NT2/D1 (cell line): ENCODE measurements at regions not wholly inside any gene's neighbourhood (a gene's known extent, or its start where the extent isn't known, plus 50 kb on each side); places are given as distances from the start of the nearest gene placed in this dataset.

Experiments used
- DNase-seq: peaks from one replicate; pipeline ENCODE4 v3.0.0-alpha.2; 2011; ENCODE audit warnings: low read depth, low spot score
- H3K27me3 ChIP-seq: 2 replicates; pipeline ENCODE4 v1.6.0; 2011; ENCODE audit warnings: mild to moderate bottlenecking; ENCODE audit not compliant: insufficient read length, insufficient read depth
- H3K36me3 ChIP-seq: 2 replicates; pipeline ENCODE4 v1.6.1; 2011; ENCODE audit warnings: mild to moderate bottlenecking, low read length, mixed read lengths; ENCODE audit not compliant: insufficient read depth, insufficient read length
- H3K4me1 ChIP-seq: 2 replicates; pipeline ENCODE4 v1.5.1; 2011; ENCODE audit not compliant: insufficient read depth, insufficient read length
- H3K4me3 ChIP-seq: 2 replicates; pipeline ENCODE4 v1.5.1; 2011; ENCODE audit warnings: low read depth; ENCODE audit not compliant: insufficient read length
- H3K9ac ChIP-seq: 2 replicates; pipeline ENCODE4 v1.6.0; 2011; ENCODE audit warnings: low read depth; ENCODE audit not compliant: insufficient read length
- H3K9me3 ChIP-seq: 2 replicates; pipeline ENCODE4 v1.5.1; 2011; ENCODE audit warnings: mild to moderate bottlenecking, low read length; ENCODE audit not compliant: insufficient read depth
- SUZ12 ChIP-seq: IDR thresholded peaks from 2 replicates; pipeline ENCODE4 v1.6.1; 2011; ENCODE audit not compliant: insufficient read length, insufficient read depth; ENCODE audit errors: extremely low read depth
- YY1 ChIP-seq: IDR thresholded peaks from 2 replicates; pipeline ENCODE4 v1.6.1; 2011; ENCODE audit not compliant: insufficient read length, insufficient read depth
- ZNF274 ChIP-seq: IDR thresholded peaks from 2 replicates; pipeline ENCODE4 v1.6.1; 2011; ENCODE audit warnings: mild to moderate bottlenecking, low read depth, low read length

DNA sequence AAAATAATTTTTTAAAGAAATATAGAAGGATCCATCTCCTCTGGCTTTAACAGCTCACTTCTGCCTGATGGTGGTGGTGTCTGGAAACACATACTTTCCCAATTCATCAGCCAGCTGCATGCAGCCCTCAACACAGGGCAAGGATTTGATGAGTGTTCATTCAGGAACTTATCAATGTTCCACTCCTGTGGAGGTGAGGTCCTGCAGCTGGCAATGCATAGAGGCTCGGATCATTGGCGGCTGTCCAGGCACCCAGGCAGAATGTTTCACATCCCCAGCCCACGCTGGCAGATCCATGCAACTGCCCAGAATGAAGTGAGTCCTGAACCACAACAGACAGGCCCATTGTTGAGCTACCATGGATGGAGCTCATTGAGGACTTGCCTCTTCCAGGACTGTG is 55.2 kb upstream of the KCNMA1 start:
- Histone ChIP-seq H3K4me1 (no peaks in the 10 kb centered on the region), H3K9ac (no peak overlapping the region), H3K27me3 (peaks cover 48% of the 10 kb centered on the region), H3K4me3 (no peak overlapping the region), H3K9me3 (no peaks in the 10 kb centered on the region), H3K36me3 (no peaks in the 10 kb centered on the region)
- no peak for TF ChIP-seq YY1
- no peak for TF ChIP-seq ZNF274
- no peak for TF ChIP-seq SUZ12
- no peak for DNase-seq

DNA sequence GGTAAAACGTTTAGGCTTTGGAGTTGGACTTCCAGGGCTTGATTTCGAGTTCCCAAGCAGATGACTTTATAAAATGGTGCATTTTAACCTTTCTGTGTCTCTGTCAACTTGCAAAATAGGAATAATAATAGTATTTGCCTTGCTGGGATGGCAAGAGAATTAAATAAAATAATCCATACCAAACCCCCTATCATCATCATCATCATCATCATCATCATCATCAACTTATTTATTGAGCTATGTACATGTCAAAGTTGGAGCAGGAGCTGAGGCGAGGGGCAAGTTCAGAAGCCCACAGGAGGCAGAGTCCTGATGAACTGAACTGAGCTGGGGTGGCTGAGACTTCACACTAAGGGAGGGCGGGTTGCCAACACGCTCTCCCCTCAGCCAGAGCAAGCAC is 51.7 kb upstream of the KCNMA1 start:
- no peak overlapping the region for H3K4me3 ChIP-seq
- H3K36me3 ChIP-seq = no peaks in the 10 kb centered on the region
- no peak for DNase-seq
- no peaks in the 10 kb centered on the region for H3K9me3 ChIP-seq
- H3K9ac ChIP-seq = no peak overlapping the region
- H3K27me3 ChIP-seq = peaks cover 56% of the 10 kb centered on the region
- peaks cover 2% of the 10 kb centered on the region for H3K4me1 ChIP-seq
- TF ChIP-seq YY1 (no peak), SUZ12 (no peak), ZNF274 (no peak)

DNA sequence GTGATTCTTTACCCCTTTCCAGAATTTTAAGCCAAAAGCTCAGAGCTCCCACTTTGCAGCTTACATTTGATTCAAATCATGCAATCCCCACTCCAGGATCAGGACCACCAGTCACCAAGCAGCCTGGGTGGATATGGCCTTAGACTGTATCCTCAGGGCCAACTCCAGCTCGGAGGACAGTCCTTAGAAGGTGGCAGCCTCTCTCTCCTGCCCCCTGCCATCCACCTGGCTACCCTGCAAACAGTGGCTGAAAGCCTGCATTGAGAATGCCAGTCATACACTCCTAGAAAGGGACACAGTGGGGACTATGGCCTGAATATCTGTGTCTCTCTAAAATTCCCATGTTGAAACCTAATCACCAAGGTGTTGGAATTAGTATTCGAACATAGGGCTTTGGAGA is 50.0 kb upstream of the KCNMA1 start:
- Histone ChIP-seq H3K4me3 (no peak overlapping the region), H3K4me1 (peaks cover 2% of the 10 kb centered on the region), H3K27me3 (peaks cover 68% of the 10 kb centered on the region), H3K36me3 (no peaks in the 10 kb centered on the region), H3K9ac (no peak overlapping the region), H3K9me3 (no peaks in the 10 kb centered on the region)
- TF ChIP-seq ZNF274 (no peak), SUZ12 (no peak), YY1 (no peak)
- DNase-seq = no peak
